ENCODE measurements at regions not wholly inside any gene's neighbourhood (a gene's known extent, or its start where the extent isn't known, plus 50 kb on each side); places are given as distances from the start of the nearest gene placed in this dataset.
"Not testable (repeated sequence)": the region's sequence is repeated elsewhere in the genome, so short reads cannot be mapped to it uniquely, and the experiment has no call there.

DNA sequence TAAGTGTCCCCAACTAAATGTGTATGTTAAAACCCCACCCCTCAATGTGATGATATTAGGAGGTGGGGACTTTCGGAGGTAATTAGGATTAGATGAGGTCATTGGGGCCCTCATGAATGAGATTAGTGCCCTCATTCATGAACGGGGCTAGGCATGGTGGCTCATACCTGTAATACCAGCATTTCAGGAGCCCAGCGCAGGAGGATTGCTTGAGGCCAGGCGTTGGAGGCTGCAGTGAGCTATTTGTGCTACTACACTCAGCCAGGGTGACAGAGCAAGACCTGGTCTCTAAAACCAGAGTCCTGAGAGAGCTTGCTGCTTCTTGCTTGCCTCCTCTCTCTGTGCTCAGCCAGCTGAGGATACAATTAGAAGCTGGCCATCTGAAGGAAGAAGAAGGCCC is 62.1 kb upstream of the HSPA9 start:
- no peaks in the 10 kb centered on the region for H3K9me3 ChIP-seq
- intact Hi-C loops (cut with DNase I; ENCODE audit: low total_unique reads), result no loop called here
- peaks cover 0 to 19% (median 4%) of the 10 kb centered on the region in 6 donors for H3K4me1 ChIP-seq
- H3K27ac ChIP-seq, result no peak overlapping the region
- 85 to 97% (median 92%) methylated on average over 4 of the region's 4 CpGs for WGBS, 5 donors
- H3K27me3 ChIP-seq (replicated peaks in 1 of 7), result peaks cover 0 to 51% (median 0%) of the 10 kb centered on the region in 7 donors
- DNase-seq, result no peak
- H3K36me3 ChIP-seq, result no peaks in the 10 kb centered on the region
- TF ChIP-seq POLR2AphosphoS5 (IDR thresholded peaks at IDR 0.05) (no peak), POLR2A (IDR thresholded peaks at IDR 0.05) (no peak)
- TF ChIP-seq, protein P1, sequence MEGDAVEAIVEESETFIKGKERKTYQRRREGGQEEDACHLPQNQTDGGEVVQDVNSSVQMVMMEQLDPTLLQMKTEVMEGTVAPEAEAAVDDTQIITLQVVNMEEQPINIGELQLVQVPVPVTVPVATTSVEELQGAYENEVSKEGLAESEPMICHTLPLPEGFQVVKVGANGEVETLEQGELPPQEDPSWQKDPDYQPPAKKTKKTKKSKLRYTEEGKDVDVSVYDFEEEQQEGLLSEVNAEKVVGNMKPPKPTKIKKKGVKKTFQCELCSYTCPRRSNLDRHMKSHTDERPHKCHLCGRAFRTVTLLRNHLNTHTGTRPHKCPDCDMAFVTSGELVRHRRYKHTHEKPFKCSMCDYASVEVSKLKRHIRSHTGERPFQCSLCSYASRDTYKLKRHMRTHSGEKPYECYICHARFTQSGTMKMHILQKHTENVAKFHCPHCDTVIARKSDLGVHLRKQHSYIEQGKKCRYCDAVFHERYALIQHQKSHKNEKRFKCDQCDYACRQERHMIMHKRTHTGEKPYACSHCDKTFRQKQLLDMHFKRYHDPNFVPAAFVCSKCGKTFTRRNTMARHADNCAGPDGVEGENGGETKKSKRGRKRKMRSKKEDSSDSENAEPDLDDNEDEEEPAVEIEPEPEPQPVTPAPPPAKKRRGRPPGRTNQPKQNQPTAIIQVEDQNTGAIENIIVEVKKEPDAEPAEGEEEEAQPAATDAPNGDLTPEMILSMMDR (IDR thresholded peaks at IDR 0.05 in 8 of 11, conservative IDR thresholded peaks at IDR 0.05 in 3 of 11), result no peak
- H3K4me3 ChIP-seq, result no peak overlapping the region

DNA sequence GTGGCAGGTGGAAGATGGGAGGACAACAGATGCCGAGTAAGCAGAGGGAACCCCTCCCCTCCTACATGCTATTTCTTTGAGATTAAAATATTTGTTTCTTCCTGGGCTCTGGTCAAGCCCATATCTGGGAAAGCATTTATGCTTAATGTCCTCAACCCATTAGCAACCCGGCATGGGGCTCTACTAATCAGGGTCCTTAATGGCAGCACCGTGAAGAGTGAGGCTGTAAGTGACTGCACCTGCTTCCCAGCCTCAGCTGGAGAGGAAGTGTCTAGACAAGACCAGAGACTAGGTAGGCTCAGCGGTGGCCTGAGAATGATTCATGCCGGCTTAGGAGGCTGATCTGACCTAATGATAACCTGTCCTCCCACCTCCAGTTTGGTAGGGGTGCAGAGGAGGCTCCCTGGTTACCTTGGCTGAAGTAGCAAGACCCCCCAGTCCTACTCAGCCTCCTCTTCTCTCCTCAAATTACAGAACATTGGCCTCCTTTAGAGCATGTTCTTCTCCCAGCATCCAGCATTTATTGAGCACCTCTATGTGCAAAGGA is 61.3 kb upstream of the HSPA9 start:
- no peak for DNase-seq
- Histone ChIP-seq H3K36me3 (no peaks in the 10 kb centered on the region), H3K4me1 (peaks cover 0 to 11% (median under 1%) of the 10 kb centered on the region in 6 donors), H3K27me3 (replicated peaks in 1 of 7) (peaks cover 0 to 43% (median 0%) of the 10 kb centered on the region in 7 donors), H3K9me3 (no peaks in the 10 kb centered on the region), H3K4me3 (no peak overlapping the region), H3K27ac (no peak overlapping the region)
- WGBS, 5 donors, result 78 to 94% (median 87%) methylated on average over 5 of the region's 5 CpGs
- TF ChIP-seq, protein P1 (IDR thresholded peaks at IDR 0.05 in 8 of 11, conservative IDR thresholded peaks at IDR 0.05 in 3 of 11), result no peak
- TF ChIP-seq POLR2A (IDR thresholded peaks at IDR 0.05), result no peak
- no peak for TF ChIP-seq POLR2AphosphoS5 (IDR thresholded peaks at IDR 0.05)
- intact Hi-C loops (cut with DNase I; ENCODE audit: low total_unique reads), result no loop called here

DNA sequence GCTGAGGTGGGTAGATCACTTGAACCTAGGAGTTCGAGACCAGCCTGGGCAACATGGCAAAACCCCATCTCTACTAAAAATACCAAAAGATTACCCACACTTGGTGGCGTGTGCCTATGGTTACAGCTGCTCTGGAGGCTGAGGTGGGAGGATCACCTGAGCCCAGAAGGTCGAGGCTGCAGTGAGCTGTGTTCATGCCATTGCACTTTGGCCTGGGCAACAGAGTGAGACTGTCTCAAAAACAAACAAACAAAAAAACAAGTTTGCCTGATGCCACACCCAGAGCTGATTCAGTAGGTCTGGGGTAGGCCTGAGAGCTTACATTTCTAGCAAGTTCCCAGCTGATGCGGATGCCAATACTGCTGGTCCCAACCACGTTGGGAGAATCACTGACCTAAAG is 60.5 kb upstream of the HSPA9 start:
- Histone ChIP-seq H3K36me3 (no peaks in the 10 kb centered on the region), H3K4me1 (peaks cover 0 to 15% (median 0%) of the 10 kb centered on the region in 6 donors), H3K4me3 (no peak overlapping the region), H3K9me3 (no peaks in the 10 kb centered on the region), H3K27ac (no peak overlapping the region), H3K27me3 (replicated peaks in 1 of 7) (peaks cover 0 to 36% (median 0%) of the 10 kb centered on the region in 7 donors)
- 79 to 94% (median 83%) methylated on average over 5 of the region's 5 CpGs for WGBS, 5 donors
- TF ChIP-seq, protein P1 (IDR thresholded peaks at IDR 0.05 in 8 of 11, conservative IDR thresholded peaks at IDR 0.05 in 3 of 11), result no peak
- TF ChIP-seq POLR2A (IDR thresholded peaks at IDR 0.05) (no peak), POLR2AphosphoS5 (IDR thresholded peaks at IDR 0.05) (no peak)
- intact Hi-C loops (cut with DNase I; ENCODE audit: low total_unique reads), result no loop called here
- no peak for DNase-seq

DNA sequence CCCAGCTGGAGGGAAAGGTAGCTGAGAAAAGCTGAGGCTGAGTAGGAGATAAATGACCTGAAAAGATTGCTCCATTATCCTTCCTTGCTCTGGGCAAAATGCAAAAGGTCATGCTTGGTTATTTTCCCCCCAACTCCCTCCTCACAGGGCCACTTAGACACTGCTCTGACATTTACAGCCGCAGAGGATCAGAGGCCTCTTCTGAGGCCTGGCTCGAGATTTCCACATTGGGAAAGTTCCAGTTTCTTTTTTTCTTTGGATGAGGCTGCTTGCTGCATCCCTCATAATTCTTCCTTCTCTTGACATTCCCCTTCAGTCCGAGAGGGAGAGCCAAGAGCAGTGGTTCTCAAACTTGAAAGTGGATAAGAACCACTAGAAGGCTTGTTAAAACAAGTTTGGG is 60.1 kb upstream of the HSPA9 start:
- Histone ChIP-seq H3K27ac (peak overlapping the region in 2 of 8 donors; percentile 21 to 36), H3K4me3 (no peak overlapping the region), H3K9me3 (no peaks in the 10 kb centered on the region), H3K4me1 (peaks cover 0 to 18% (median 0%) of the 10 kb centered on the region in 6 donors), H3K27me3 (replicated peaks in 1 of 7) (peaks cover 0 to 33% (median 0%) of the 10 kb centered on the region in 7 donors), H3K36me3 (no peaks in the 10 kb centered on the region)
- TF ChIP-seq, protein P1 (IDR thresholded peaks at IDR 0.05 in 8 of 11, conservative IDR thresholded peaks at IDR 0.05 in 3 of 11), result no peak
- TF ChIP-seq POLR2AphosphoS5 (IDR thresholded peaks at IDR 0.05), result peak in 1 of 3 donors; percentile 14
- no peak for DNase-seq
- 61 to 82% (median 76%) methylated on average over 3 of the region's 3 CpGs for WGBS, 5 donors
- intact Hi-C loops (cut with DNase I; ENCODE audit: low total_unique reads), result no loop called here

DNA sequence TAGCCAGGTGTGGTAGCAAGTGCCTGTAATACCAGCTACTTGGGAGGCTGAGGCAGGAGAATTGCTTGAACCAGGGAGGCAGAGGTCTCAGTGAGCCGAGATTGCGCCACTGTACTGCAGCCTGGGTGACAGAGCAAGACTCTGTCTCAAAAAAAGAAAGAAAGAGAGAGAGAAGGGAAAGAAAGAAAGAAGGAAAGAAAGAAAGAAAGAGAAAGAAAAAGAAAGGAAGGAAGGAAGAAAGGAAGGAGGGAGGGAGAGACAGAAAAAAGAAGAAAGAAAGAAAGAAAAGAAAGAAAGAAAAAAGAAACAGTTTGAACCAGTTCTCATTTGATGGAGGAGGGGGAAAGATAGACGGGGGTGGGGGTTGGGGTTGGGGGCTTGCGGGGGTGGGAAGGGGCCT is 59.6 kb upstream of the HSPA9 start:
- H3K9me3 ChIP-seq; intact Hi-C loops (cut with DNase I; ENCODE audit: low total_unique reads); DNase-seq; H3K4me3 ChIP-seq; H3K36me3 ChIP-seq: not testable (repeated sequence)
- WGBS, 5 donors, result 72 to 91% (median 79%) methylated on average over 4 of the region's 4 CpGs
- H3K4me1 ChIP-seq, result peaks cover 0 to 18% (median 0%) of the 10 kb centered on the region in 6 donors
- H3K27me3 ChIP-seq (replicated peaks in 1 of 7), result peaks cover 0 to 29% (median 0%) of the 10 kb centered on the region in 7 donors
- H3K27ac ChIP-seq, result peak overlapping the region in 2 of 8 donors; percentile 21 to 36
